Hepatocyte (in vitro differentiated cells): ENCODE measurements at regions not wholly inside any gene's neighbourhood (a gene's known extent, or its start where the extent isn't known, plus 50 kb on each side); places are given as distances from the start of the nearest gene placed in this dataset.

Experiments
- DNase-seq: peaks from one replicate; pipeline ENCODE4 v3.0.0-alpha.2; 2016; ENCODE audit warnings: low spot score
- H2AFZ ChIP-seq: fragments of 200-600 bp; sonication (generic); 2 replicates; pipeline ENCODE4 v1.6.0; 2016; ENCODE audit warnings: antibody characterized with exemption, mild to moderate bottlenecking
- H3K27ac ChIP-seq: fragments of 200-600 bp; sonication (generic); 2 replicates; pipeline ENCODE4 v1.5.1; 2016; ENCODE audit warnings: mild to moderate bottlenecking
- H3K27me3 ChIP-seq: fragments of 200-600 bp; sonication (generic); 2 replicates; pipeline ENCODE4 v1.6.1; 2016
- H3K36me3 ChIP-seq: fragments of 200-600 bp; sonication (generic); replicated peaks from 2 replicates; pipeline ENCODE4 v1.5.1; 2016; ENCODE audit warnings: low read depth; ENCODE audit not compliant: insufficient read depth
- H3K4me1 ChIP-seq: fragments of 200-600 bp; sonication (generic); 2 replicates; pipeline ENCODE4 v1.5.1; 2016; ENCODE audit warnings: mild to moderate bottlenecking, moderate library complexity; ENCODE audit not compliant: insufficient read depth
- H3K4me2 ChIP-seq: fragments of 200-600 bp; sonication (generic); 2 replicates; pipeline ENCODE4 v1.6.0; 2016
- H3K4me3 ChIP-seq: fragments of 200-600 bp; sonication (generic); 2 replicates; pipeline ENCODE4 v1.5.1; 2016; ENCODE audit warnings: mild to moderate bottlenecking
- H3K79me2 ChIP-seq: fragments of 200-600 bp; sonication (generic); 2 replicates; pipeline ENCODE4 v1.6.0; 2017; ENCODE audit warnings: mild to moderate bottlenecking
- H3K9me2 ChIP-seq: fragments of 200-600 bp; sonication (generic); replicated peaks from 2 replicates; pipeline ENCODE4 v1.6.0; 2017; ENCODE audit warnings: mild to moderate bottlenecking; ENCODE audit not compliant: insufficient read depth
- H3K9me3 ChIP-seq: fragments of 200-600 bp; sonication (generic); 2 replicates; pipeline ENCODE4 v1.5.1; 2016; ENCODE audit warnings: low read depth, mild to moderate bottlenecking
- H4K20me1 ChIP-seq: fragments of 200-600 bp; sonication (generic); 2 replicates; pipeline ENCODE4 v1.6.0; 2016; ENCODE audit warnings: mild to moderate bottlenecking; ENCODE audit not compliant: insufficient read depth, poor library complexity, severe bottlenecking
- CTCF ChIP-seq: fragments of 200-600 bp; sonication (generic); IDR thresholded peaks from 2 replicates; pipeline ENCODE4 v1.5.1; 2016; ENCODE audit warnings: antibody characterized with exemption, mild to moderate bottlenecking; ENCODE audit not compliant: poor library complexity
- EZH2 ChIP-seq: fragments of 200-600 bp; sonication (generic); IDR thresholded peaks from 2 replicates; pipeline ENCODE4 v1.6.1; 2016; ENCODE audit warnings: antibody characterized with exemption, mild to moderate bottlenecking, borderline replicate concordance
- EZH2phosphoT487 ChIP-seq: fragments of 200-600 bp; sonication (generic); IDR thresholded peaks from one replicate; pipeline ENCODE4 v1.6.1; 2018; ENCODE audit warnings: antibody characterized with exemption, mild to moderate bottlenecking, low read depth, moderate library complexity; ENCODE audit not compliant: unreplicated experiment, severe bottlenecking
- WGBS: methylation state at CpG from one replicate; pipeline ENCODE4 v1.1.6; 2016; ENCODE audit warnings: low lambda C conversion rate; ENCODE audit errors: missing lambda C conversion rate; 5-methylcytosine and 5-hydroxymethylcytosine counted together

- WGBS = 90% methylated on average over 3 of the region's 3 CpGs
- Histone ChIP-seq H3K4me1 (no peaks in the 10 kb centered on the region), H4K20me1 (no peaks in the 10 kb centered on the region), H3K9me3 (no peaks in the 10 kb centered on the region), H3K27ac (no peak overlapping the region), H3K27me3 (no peaks in the 10 kb centered on the region), H3K4me3 (no peak overlapping the region), H3K9me2 (no peaks in the 10 kb centered on the region), H3K4me2 (no peak overlapping the region), H3K79me2 (no peaks in the 10 kb centered on the region), H2AFZ (no peak overlapping the region), H3K36me3 (no peaks in the 10 kb centered on the region)
- TF ChIP-seq EZH2 (no peak), EZH2phosphoT487 (no peak), CTCF (no peak)
- no peak for DNase-seq
Observed at GRCh38 chr9:85451680-85452079, 290.1 kb downstream of the AGTPBP1 start.

GRCh38 chr9:85445887-85446286 lies 295.9 kb downstream of the AGTPBP1 start:
- Histone ChIP-seq H3K4me1 (no peaks in the 10 kb centered on the region), H3K9me3 (no peaks in the 10 kb centered on the region), H3K27ac (no peak overlapping the region), H4K20me1 (no peaks in the 10 kb centered on the region), H3K4me2 (no peak overlapping the region), H3K4me3 (no peak overlapping the region), H3K36me3 (no peaks in the 10 kb centered on the region), H3K9me2 (no peaks in the 10 kb centered on the region), H2AFZ (no peak overlapping the region), H3K79me2 (no peaks in the 10 kb centered on the region), H3K27me3 (no peaks in the 10 kb centered on the region)
- no peak for DNase-seq
- TF ChIP-seq CTCF = no peak
- TF ChIP-seq EZH2phosphoT487 = no peak
- TF ChIP-seq EZH2 = no peak

GRCh38 chr9:85444243-85444642 lies 297.5 kb downstream of the AGTPBP1 start:
- no peak for DNase-seq
- no peaks in the 10 kb centered on the region for H3K4me1 ChIP-seq
- WGBS = 87% methylated on average over 5 of the region's 5 CpGs

More at GRCh38 chr9:85444243-85444642, 297.5 kb downstream of the AGTPBP1 start:
- no peak overlapping the region for H2AFZ ChIP-seq
- H3K27ac ChIP-seq = no peak overlapping the region
- H3K4me2 ChIP-seq = no peak overlapping the region
- H3K79me2 ChIP-seq = no peaks in the 10 kb centered on the region
- TF ChIP-seq EZH2 (no peak), EZH2phosphoT487 (no peak), CTCF (no peak)
- H3K9me3 ChIP-seq = no peaks in the 10 kb centered on the region
- no peaks in the 10 kb centered on the region for H3K9me2 ChIP-seq
- no peaks in the 10 kb centered on the region for H4K20me1 ChIP-seq
- no peaks in the 10 kb centered on the region for H3K36me3 ChIP-seq
- no peak overlapping the region for H3K4me3 ChIP-seq
- no peaks in the 10 kb centered on the region for H3K27me3 ChIP-seq
